OCI-LY3 (cell line): ENCODE measurements at regions not wholly inside any gene's neighbourhood (a gene's known extent, or its start where the extent isn't known, plus 50 kb on each side); places are given as distances from the start of the nearest gene placed in this dataset.
"Not testable (repeated sequence)": the region's sequence is repeated elsewhere in the genome, so short reads cannot be mapped to it uniquely, and the experiment has no call there.

Experiments
- EZH2phosphoT487 ChIP-seq: fragments of 200-600 bp; shearing (Covaris generic); IDR thresholded peaks from 2 replicates; pipeline ENCODE4 v1.6.1; 2018; ENCODE audit warnings: antibody characterized with exemption, mixed run types, low read depth
- TF ChIP-seq, protein P1 (sequence below): fragments of 200-600, 300-600 bp; sonication (generic); IDR thresholded peaks from 2 replicates; pipeline ENCODE4 v1.5.1; 2014; ENCODE audit warnings: antibody characterized with exemption, low read length, low read depth

- TF ChIP-seq, protein P1, sequence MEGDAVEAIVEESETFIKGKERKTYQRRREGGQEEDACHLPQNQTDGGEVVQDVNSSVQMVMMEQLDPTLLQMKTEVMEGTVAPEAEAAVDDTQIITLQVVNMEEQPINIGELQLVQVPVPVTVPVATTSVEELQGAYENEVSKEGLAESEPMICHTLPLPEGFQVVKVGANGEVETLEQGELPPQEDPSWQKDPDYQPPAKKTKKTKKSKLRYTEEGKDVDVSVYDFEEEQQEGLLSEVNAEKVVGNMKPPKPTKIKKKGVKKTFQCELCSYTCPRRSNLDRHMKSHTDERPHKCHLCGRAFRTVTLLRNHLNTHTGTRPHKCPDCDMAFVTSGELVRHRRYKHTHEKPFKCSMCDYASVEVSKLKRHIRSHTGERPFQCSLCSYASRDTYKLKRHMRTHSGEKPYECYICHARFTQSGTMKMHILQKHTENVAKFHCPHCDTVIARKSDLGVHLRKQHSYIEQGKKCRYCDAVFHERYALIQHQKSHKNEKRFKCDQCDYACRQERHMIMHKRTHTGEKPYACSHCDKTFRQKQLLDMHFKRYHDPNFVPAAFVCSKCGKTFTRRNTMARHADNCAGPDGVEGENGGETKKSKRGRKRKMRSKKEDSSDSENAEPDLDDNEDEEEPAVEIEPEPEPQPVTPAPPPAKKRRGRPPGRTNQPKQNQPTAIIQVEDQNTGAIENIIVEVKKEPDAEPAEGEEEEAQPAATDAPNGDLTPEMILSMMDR, result not testable (repeated sequence)
- not testable (repeated sequence) for TF ChIP-seq EZH2phosphoT487
These were observed 220.0 kb upstream of the NOTCH2NLA start for GRCh38 chr1:146448877-146449246.
